CD4-positive, alpha-beta T cell treated with Interleukin-6 for 4 hours (primary cell): ENCODE measurements at regions not wholly inside any gene's neighbourhood (a gene's known extent, or its start where the extent isn't known, plus 50 kb on each side); places are given as distances from the start of the nearest gene placed in this dataset.
"Not testable (repeated sequence)": the region's sequence is repeated elsewhere in the genome, so short reads cannot be mapped to it uniquely, and the experiment has no call there.

Source experiments
- DNase-seq: peaks from one replicate; pipeline ENCODE4 v3.0.0-alpha.2; 2020; ENCODE audit warnings: mixed read lengths

- DNase-seq: no peak
These were observed 323.1 kb upstream of the KIAA1217 start for GRCh38 chr10:23885853-23886252.

DNA sequence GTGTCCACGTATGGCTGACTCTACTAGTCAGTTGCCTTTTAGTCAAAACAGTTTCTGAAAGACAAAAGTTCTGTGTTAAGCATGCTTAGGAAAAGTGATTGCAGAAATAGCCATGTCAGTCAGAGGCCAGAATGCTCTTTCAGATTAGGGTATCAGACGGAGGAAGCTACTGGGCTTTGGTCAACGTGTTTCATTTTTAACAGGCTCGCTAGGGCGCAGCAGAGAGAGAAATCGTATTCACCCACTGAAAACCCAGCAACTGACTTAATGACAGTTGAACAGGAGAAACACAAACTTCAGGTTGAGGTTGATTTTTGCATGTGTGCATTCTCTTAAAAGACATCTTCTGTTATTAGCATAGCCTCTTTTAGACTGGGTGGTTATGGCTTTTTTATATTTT, 322.6 kb upstream of the KIAA1217 start:
- DNase-seq: no peak

DNA sequence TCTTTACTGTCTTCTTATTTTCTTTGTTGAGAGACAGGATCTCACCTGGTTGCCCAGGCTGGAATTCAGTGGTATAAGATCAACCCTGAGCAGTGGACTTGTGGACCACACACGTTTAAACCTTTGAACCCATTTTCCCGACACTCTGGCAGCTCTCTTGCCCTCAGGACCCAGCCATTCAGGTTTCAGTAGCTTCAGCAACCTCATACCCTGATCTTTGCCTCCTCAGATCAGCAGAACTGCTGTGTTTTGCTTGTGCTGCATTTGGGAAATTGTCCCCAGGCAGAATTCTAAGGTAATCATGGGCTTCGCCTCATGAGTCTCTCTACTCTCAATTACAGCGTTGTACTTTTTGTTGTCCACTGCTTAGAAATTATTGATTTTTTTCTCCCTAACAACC, 317.6 kb upstream of the KIAA1217 start:
- no peak for DNase-seq

- no peak for DNase-seq
These were observed 316.6 kb upstream of the KIAA1217 start for GRCh38 chr10:23892296-23892695.

DNA sequence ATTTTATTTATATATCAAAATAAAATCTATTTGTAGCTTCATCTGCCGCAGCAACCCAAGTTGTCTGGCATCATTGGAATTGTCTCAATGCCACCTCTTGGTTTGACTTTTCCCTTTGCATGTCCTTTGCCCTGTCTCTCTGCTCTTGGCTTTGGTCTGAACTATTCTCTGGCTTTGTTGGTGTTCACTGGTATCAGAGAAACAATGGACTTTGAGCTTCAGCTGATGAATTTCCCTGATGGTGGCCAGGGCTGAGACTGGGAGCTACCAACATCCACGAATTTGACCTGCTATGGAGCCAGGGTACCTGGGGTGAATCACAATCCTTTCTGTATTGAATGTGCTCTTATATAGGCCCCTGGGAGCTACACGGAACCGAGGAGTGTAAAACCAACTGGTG, 311.7 kb upstream of the KIAA1217 start:
- no peak for DNase-seq

DNA sequence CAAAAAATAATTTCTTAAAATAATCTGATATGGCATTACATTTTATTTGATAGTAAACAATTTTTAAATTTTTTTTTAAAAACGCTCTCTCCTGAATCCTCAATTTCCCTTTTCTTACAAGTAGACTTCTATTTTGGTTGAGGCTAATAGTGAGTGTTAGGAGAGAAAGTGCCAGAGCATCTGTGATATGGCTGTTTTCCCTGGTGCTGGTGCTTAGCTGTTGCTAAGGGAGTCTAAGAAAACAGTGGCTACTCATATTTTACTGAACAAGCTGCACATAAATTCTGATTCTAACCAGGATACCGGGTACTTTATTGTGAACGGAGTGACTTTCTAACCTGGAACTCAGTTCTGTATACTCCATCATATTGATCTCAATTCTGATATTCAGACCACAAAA, 311.1 kb upstream of the KIAA1217 start:
- DNase-seq: no peak

GRCh38 chr10:23899166-23899565, 309.8 kb upstream of the KIAA1217 start:
- DNase-seq: no peak

DNA sequence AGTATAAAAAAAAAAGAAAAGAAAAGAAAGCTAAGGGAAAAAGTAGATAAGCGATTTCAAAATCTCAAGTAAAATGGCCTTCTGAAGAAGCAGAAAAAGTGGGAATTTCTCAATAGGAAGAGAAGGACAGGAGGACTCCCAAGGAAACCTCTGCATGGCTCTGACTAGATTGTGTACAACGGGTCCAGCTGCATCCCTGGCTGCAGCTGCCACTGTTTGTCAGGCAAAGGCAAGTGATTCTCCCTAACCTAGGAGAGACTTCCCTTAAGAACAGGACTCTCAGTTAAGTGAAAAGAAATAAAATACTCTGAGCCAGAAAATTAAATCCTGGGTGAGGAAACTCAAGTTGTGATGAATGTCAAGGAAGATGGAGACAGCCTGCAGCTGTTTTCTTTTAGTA, 298.6 kb upstream of the KIAA1217 start:
- DNase-seq: no peak

DNA sequence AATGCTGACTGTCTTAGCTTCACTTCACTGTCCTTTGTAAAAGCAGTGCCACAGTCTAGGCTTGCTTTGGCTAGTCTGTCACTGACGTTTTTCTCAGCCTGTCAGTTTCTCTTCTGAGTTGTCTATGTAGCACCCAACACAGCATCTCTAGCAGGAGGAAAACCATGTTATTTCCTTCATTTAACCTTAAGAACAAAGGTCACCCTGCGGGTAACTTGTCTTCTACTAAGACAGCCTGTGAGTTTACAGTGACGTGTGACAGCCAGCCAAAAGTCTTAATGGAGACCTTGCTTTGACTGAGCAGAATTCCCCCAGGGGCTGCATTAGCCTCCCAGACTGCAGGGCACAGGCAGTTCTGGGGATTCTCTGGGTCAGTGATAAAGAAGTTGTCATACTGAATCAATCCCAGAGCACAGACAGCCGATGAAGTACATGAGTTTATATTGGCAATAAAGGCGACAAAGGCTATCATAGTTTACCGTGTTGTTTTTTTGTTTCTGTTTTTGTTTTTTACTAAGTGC, 296.0 kb upstream of the KIAA1217 start:
- no peak for DNase-seq

DNA sequence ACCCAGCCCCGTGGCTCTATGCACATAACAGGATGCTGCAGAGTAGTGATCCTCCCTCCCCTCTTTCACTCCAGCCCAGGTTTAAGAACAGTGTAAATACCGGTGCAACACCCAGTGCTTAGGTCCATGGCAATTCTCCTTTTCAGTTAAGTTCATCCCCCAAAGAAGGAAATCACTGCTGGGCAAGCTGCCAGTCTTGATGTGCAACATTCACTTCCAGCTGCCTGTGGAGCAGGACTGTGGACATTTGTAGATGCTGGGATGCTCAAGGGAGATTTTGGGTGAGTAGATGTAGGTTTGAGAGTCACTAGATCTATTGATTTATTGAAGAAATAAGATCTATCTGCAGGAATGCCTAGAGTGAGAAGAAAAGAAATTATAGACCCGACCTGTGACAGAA, 294.3 kb upstream of the KIAA1217 start:
- DNase-seq: no peak

GRCh38 chr10:23917251-23917840, 291.6 kb upstream of the KIAA1217 start:
- DNase-seq: no peak

DNA sequence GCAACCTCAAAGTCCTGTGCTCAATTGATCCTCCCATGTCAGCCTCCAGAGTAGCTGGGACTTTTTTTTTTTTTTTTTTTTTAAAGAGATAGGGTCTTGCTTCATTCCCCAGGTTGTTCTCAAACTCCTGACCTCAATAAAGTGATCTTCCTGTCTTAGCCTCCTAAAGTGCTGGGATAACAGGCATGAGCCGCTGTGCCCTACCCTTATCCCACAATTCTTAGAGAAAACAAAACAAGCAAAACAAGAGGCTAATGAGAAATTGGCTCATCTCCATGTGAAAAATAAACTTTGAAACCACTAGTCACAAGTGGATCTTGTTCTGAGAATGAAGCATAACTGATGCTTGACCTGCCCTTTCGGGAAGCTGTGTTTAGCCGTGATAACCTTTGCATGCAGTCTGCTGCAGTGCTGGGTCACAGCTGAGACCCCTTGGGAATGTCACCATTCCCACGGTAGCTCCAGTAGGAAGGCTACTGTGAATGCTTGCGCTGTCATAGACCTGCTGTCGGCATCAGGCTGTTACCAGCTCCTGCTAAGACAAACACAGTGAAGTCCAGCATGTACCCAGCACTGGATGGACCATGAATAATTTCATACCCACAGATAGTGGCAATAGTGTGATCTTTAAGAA, 290.7 kb upstream of the KIAA1217 start:
- DNase-seq: no peak

GRCh38 chr10:23918839-23919238, 290.1 kb upstream of the KIAA1217 start:
- DNase-seq: no peak

DNA sequence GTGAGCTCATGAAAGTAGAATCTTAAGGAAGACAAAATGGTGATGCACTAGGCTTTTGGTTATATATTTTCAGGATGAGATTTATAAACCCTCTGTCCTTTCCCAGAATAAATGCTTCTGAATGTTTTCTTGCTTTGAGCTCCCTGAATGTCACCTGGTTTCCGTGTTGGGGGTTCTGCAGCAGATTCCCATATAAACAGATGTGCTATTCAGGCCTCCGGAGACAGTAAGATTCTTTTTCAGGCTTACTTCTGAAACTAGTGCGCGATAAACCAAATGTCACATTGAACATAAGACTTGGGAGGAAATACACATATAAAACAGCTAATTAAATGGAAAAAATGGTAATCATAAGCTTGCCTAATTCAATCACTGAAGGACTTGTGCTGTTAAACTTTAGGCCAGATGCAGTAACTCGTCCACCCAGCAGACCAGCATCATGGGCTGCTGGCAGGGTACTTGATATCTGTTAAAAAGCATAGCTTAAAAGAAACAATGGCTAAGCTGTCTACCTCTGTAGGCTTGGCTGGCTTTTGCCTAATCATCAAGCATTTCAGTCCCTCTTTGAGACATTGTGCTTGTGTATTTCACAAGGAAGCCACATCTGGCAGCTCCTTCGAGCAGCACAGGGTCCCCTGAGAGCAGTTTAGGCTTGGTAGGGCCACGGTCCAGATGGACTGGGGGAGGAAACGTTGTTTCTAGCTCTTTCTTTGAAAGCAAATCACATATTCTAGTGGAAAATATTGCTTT, 281.2 kb upstream of the KIAA1217 start:
- DNase-seq: no peak

DNA sequence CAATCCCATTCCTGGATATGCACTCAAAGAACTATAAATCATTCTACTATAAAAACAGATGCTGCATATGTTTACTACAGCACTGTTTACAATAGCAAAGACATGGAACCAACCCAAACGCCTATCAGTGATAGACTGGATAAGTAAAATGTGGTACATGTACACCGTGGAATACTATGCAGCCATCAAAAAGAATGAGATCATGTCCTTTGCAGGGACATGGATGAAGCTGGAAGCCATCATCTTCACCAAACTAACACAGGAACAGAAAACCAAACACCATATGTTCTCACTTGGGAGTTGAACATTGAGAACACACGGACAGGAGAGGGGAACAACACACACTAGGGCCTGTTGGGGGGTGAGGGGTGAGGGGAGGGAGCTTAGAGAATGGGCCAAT, 274.9 kb upstream of the KIAA1217 start:
- not testable (repeated sequence) for DNase-seq

DNA sequence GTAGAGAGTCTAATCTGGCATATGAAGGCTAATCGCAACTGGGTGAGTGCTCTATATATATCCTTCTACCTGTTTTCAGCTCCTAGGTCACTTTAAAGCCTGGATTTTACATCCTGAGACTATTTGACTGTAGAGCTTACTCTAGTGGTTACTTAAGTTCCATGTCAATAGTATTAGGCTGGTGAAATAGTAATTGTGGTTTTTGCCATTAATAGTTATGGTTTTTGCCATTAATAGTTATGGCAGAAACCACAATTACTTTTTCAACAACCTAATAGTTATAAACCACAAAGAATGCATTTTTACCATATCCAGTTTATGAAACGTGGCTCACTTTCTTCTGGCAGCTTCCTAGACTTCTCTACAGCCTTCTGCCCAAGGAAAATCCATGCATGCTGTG, 263.1 kb upstream of the KIAA1217 start:
- no peak for DNase-seq

GRCh38 chr10:23951841-23952240, 257.1 kb upstream of the KIAA1217 start:
- no peak for DNase-seq

DNA sequence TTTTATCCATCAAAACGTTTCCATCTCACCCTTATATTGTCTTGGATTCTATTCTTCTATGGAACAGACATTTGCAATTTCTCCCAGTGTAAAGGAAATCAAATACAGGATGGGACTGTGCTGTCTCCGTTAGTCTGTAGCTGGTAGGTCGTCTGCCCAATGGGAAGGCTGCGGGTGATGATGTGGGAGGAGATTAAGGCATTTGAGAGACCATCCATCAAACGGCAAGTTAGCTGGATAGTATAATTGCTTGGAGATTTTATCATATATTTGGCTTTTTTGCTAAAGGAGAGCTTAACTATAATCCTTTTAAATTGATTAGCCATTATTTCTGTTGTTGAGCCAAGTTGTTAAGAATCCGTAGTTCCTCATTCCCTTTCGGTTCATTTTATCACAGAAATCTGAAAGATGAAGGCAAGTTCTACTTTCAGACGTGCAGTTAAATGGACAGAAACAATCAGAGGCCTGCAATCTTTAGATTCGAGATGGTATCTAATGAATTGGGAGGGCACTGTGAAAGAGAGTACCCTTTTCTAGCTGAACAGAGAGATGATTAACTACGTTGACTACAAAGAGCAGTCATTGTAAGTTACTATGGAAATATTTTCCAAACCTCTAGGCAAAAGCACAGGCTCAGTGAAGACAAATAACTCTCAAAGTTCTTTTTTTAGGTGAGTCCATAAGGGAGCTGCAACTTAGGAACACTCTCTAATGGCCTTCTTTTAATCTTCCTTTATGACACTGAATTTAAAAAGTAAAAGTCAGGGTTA, 253.3 kb upstream of the KIAA1217 start:
- DNase-seq: no peak

- DNase-seq: no peak
These were observed 243.8 kb upstream of the KIAA1217 start for GRCh38 chr10:23965123-23965522.

DNA sequence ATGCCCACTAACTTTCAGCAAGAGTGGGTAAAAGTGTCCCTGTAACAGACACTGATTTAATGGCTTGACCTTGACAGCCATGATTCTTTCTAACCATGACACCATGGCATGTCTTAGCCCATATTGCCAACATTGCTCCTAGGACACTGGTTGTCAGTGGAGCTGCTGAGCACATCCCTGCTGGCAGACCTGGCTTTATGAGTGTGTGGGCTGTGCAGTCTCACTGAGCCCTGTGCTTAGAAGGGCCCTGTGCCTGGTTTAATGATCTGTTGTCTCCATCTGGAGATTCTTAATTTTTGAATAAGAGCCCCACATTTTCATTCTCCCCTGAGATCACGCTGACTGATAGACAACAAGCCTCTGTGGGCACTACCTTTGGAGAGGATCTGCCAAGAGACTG, 243.1 kb upstream of the KIAA1217 start:
- no peak for DNase-seq

DNA sequence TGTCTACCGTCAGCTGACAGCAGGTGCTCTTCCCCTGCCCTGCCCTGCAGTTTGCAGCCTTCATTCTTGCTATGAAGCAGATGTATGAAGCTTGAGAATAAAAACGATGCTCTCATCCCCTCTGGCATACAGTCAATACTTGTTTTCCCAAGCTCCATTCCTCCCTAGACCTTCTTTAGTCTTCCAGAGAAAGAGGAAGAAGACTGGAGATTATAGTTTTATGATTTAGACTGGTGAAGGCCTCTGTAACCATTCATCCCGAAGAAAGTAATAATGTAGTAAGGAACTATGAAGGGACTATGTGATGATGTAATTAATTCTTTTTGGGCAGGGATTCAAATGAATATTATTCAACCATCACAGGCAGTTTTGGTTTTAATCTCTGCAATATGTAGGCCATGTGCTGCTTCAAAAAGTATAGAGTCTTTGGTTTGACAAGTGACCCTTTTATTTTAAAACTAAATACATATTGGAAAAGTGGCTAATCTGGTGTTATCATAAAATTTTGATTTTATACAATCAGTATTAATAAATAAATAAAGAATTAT, 242.4 kb upstream of the KIAA1217 start:
- no peak for DNase-seq

DNA sequence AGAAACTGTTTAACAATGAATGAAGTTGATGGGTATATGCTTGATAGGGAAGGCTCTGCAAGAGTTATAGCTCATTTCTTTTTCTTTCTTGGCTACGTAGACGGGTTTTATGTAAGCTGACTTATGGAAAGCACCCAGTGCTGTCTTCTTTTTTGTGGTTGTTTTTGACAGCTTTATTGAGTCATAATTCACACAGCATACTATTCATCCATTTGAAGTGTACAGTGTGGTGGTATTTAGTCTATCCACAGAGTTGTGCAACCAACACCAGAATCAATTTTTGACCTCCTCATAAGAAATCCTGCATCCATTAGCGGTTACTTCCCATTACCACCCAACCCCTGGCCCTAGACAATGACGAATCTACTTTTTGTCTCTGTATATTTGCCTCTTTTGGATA, 240.6 kb upstream of the KIAA1217 start:
- DNase-seq: no peak

GRCh38 chr10:23974746-23975272, 234.1 kb upstream of the KIAA1217 start:
- DNase-seq: no peak
